CD4-positive, alpha-beta T cell (primary cell): ENCODE measurements at regions not wholly inside any gene's neighbourhood (a gene's known extent, or its start where the extent isn't known, plus 50 kb on each side); places are given as distances from the start of the nearest gene placed in this dataset.

Experiments used
- ATAC-seq: fragments of 200-7000 bp; cut with Tn5 transposase; one replicate; pipeline ENCODE4 v1.10.0; 2022; ENCODE audit warnings: mild to moderate bottlenecking; ENCODE audit not compliant: poor library complexity
- CTCF ChIA-PET: fragments of 350-600 bp; sonication (Branson Sonifier 250); formaldehyde crosslinking; loops from one replicate; lab custom pipeline; 2021; ENCODE audit warnings: antibody characterized with exemption, inconsistent platforms; lab: Charles Lee
- POLR2A ChIA-PET: fragments of 350-600 bp; sonication (Branson Sonifier 250); formaldehyde crosslinking; loops from one replicate; lab custom pipeline; 2021; ENCODE audit warnings: antibody characterized with exemption, inconsistent platforms; lab: Charles Lee
- DNase-seq, 14 experiments: peaks; one replicate each; pipeline ENCODE4 v3.0.0-alpha.2; 2013 to 2020; ENCODE audit warnings: mixed read lengths in 2 of 14
- H3K27ac ChIP-seq, 2 donors: one replicate each; pipeline versions ENCODE4 v1.5.1 to v1.7.0; 2013; ENCODE audit warnings: low read length in 2 of 2, low read depth in 1 of 2, mild to moderate bottlenecking in 1 of 2
- H3K27me3 ChIP-seq, 2 experiments: 1 replicate in 1 of 2; 2 replicates in 1 of 2; pipeline versions ENCODE4 v1.6.1 to v1.7.0; 2013; ENCODE audit warnings: low read length in 2 of 2, control low read depth in 1 of 2, mild to moderate bottlenecking in 1 of 2, moderate library complexity in 1 of 2; ENCODE audit not compliant: insufficient read depth in 2 of 2, control insufficient read depth in 1 of 2
- H3K36me3 ChIP-seq: one replicate; pipeline ENCODE4 v1.6.1; 2013; ENCODE audit warnings: low read length, control low read depth; ENCODE audit not compliant: insufficient read depth
- H3K4me1 ChIP-seq: one replicate; pipeline ENCODE4 v1.6.1; 2013; ENCODE audit warnings: low read length, control low read depth; ENCODE audit not compliant: insufficient read depth
- H3K4me3 ChIP-seq: one replicate; pipeline ENCODE4 v1.5.1; 2013; ENCODE audit warnings: mild to moderate bottlenecking, low read length, moderate library complexity
- H3K9me3 ChIP-seq, 2 experiments: 1 replicate in 1 of 2; 2 replicates in 1 of 2; pipeline versions ENCODE4 v1.6.1 to v1.7.0; 2013; ENCODE audit warnings: low read length in 2 of 2, mild to moderate bottlenecking in 2 of 2, control low read depth in 1 of 2, moderate library complexity in 1 of 2; ENCODE audit not compliant: control insufficient read depth in 1 of 2, insufficient read depth in 1 of 2
- H3K27ac Mint-ChIP-seq: one replicate; pipeline ENCODE4 v1.8.0; 2020; ENCODE audit warnings: mixed read lengths
- H3K27me3 Mint-ChIP-seq: one replicate; pipeline ENCODE4 v1.8.0; 2021; ENCODE audit warnings: mixed read lengths
- H3K36me3 Mint-ChIP-seq: one replicate; pipeline ENCODE4 v1.8.0; 2021; ENCODE audit warnings: low read depth, mixed read lengths
- H3K4me1 Mint-ChIP-seq: one replicate; pipeline ENCODE4 v1.8.0; 2021; ENCODE audit warnings: low read depth, mixed read lengths
- H3K4me3 Mint-ChIP-seq: one replicate; pipeline ENCODE4 v1.8.0; 2020; ENCODE audit warnings: mild to moderate bottlenecking, mixed read lengths
- H3K9me3 Mint-ChIP-seq: one replicate; pipeline ENCODE4 v1.8.0; 2020; ENCODE audit warnings: mixed read lengths
- intact Hi-C, 2 experiments: fragments of 100-400 bp; cut with DNase I in 1 of 2; cut with micrococcal nuclease in 1 of 2; formaldehyde crosslinking; loops; one replicate each; pipeline versions ENCODE4 v1.15.1 to v1.9.0; 2023 to 2025; cut with DNase I, micrococcal nuclease
- TF ChIP-seq, protein P1 (sequence below): fragments of 200-600 bp; IDR thresholded peaks from one replicate; pipeline ENCODE4 v1.8.0; 2022; ENCODE audit warnings: antibody characterized with exemption, mild to moderate bottlenecking

- TF ChIP-seq, protein P1, sequence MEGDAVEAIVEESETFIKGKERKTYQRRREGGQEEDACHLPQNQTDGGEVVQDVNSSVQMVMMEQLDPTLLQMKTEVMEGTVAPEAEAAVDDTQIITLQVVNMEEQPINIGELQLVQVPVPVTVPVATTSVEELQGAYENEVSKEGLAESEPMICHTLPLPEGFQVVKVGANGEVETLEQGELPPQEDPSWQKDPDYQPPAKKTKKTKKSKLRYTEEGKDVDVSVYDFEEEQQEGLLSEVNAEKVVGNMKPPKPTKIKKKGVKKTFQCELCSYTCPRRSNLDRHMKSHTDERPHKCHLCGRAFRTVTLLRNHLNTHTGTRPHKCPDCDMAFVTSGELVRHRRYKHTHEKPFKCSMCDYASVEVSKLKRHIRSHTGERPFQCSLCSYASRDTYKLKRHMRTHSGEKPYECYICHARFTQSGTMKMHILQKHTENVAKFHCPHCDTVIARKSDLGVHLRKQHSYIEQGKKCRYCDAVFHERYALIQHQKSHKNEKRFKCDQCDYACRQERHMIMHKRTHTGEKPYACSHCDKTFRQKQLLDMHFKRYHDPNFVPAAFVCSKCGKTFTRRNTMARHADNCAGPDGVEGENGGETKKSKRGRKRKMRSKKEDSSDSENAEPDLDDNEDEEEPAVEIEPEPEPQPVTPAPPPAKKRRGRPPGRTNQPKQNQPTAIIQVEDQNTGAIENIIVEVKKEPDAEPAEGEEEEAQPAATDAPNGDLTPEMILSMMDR = no peak
- CTCF ChIA-PET = no interaction called here
These were observed 55.4 kb upstream of the LPGAT1 start for GRCh38 chr1:211885747-211886522.

DNA sequence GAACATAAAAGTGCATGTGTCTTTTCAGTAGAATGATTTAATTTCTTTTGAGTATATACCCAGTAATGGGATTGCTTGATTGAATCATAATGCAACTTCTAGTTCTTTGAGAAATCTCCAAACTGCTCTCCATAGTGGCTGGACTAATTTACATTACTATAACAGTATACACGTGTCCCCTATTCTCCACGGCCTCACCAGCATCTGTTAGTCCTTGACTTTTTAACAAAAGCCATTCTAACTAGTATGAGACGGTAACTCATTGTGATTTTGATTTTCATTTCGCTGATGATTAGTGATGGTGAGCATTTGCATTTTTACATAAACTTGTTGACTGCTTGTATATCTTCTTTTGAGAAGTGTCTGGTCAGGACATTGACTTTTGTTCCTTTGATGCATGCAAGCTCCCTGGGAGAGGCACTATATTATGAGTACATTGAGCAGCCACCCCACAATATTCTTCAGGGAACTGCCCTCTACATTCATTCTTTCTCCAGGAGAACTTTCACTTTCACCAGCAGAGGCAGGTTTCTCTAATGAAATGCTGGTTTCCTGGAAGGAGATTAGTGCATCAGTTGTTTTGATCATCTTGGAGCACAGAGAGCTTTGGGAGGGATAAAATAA, 51.9 kb upstream of the LPGAT1 start:
- intact Hi-C loops = no loop called here
- ChIA-PET POLR2A (no interaction called here), CTCF (interaction anchor here (1.2 kb wide), 1 partner anchor 16 kb away, joined by 3 read pairs; no protein-coding TSS in a partner anchor)
- DNase-seq (no peak), ATAC-seq (no peak)
- no peaks in the 10 kb centered on the region for H3K27me3 ChIP-seq
- Mint-ChIP-seq H3K4me1 (no peaks in the 10 kb centered on the region), H3K9me3 (peaks cover 2% of the 10 kb centered on the region), H3K36me3 (no peaks in the 10 kb centered on the region), H3K4me3 (no peak overlapping the region), H3K27me3 (no peaks in the 10 kb centered on the region), H3K27ac (no peak overlapping the region)
- H3K4me3 ChIP-seq = no peak overlapping the region
- H3K27ac ChIP-seq = no peak overlapping the region
- TF ChIP-seq, protein P1 = no peak
- no peaks in the 10 kb centered on the region for H3K9me3 ChIP-seq
- no peaks in the 10 kb centered on the region for H3K4me1 ChIP-seq
- no peaks in the 10 kb centered on the region for H3K36me3 ChIP-seq

More at GRCh38 chr1:211885747-211886522, 55.4 kb upstream of the LPGAT1 start:
- Mint-ChIP-seq H3K27ac (no peak overlapping the region), H3K4me1 (no peaks in the 10 kb centered on the region), H3K4me3 (no peak overlapping the region), H3K9me3 (no peaks in the 10 kb centered on the region), H3K27me3 (peaks cover 5% of the 10 kb centered on the region), H3K36me3 (no peaks in the 10 kb centered on the region)
- DNase-seq = no peak
- intact Hi-C loops = no loop called here
- H3K4me3 ChIP-seq = no peak overlapping the region
- peaks cover 0 to 7% of the 10 kb centered on the region in 2 experiments for H3K9me3 ChIP-seq
- H3K27me3 ChIP-seq = no peaks in the 10 kb centered on the region
- ATAC-seq = no peak
- no peaks in the 10 kb centered on the region for H3K4me1 ChIP-seq
- POLR2A ChIA-PET = no interaction called here
- no peaks in the 10 kb centered on the region for H3K36me3 ChIP-seq
- no peak overlapping the region for H3K27ac ChIP-seq
